ENCODE measurements at regions not wholly inside any gene's neighbourhood (a gene's known extent, or its start where the extent isn't known, plus 50 kb on each side); places are given as distances from the start of the nearest gene placed in this dataset.

DNA sequence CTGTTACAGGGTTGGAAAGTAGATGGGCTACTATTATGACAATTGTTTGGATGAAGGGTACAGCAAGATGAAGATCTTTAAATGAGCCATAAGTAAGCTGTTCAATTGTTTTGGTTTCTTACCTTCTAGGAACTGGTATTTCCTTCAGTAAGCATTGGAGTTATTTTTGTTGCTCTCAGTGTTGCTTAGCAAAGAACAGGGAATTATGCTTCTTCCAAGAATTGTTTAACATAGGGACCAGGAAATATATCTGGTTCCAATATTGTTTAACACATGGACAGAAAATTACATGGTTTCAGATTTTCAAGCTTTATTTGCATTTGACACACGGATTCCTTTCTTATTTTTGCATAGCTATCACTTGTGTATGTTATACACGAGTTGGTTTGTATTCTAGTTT lies 1999.0 kb downstream of the ARAP2 start:
- TF ChIP-seq CTCF (IDR thresholded peaks at IDR 0.05; ENCODE audit: poor library complexity) (no peak), EZH2phosphoT487 (IDR thresholded peaks at IDR 0.05; ENCODE audit: low read depth, severe bottlenecking, unreplicated experiment) (no peak), EZH2 (IDR thresholded peaks at IDR 0.05; ENCODE audit: borderline replicate concordance) (no peak)
